HepG2 (cell line): ENCODE measurements at regions not wholly inside any gene's neighbourhood (a gene's known extent, or its start where the extent isn't known, plus 50 kb on each side); places are given as distances from the start of the nearest gene placed in this dataset.

ENCODE experiments used
- ATRX ChIP-seq: sonication (generic); formaldehyde crosslinking; IDR thresholded peaks from 2 replicates; pipeline ENCODE4 v1.4.0; 2020; ENCODE audit warnings: missing genetic modification reagents, borderline replicate concordance
- GATAD2A ChIP-seq: IDR thresholded peaks from 2 replicates; pipeline ENCODE4 v1.6.1; 2016
- MYNN ChIP-seq: sonication (generic); formaldehyde crosslinking; IDR thresholded peaks from 2 replicates; pipeline ENCODE4 v1.4.0; 2020; ENCODE audit warnings: mild to moderate bottlenecking, low read depth, missing genetic modification reagents
- POLR2A ChIP-seq, 2 experiments: IDR thresholded peaks; 2 replicates each; pipeline ENCODE4 v1.6.1; 2011; ENCODE audit warnings: low read depth in 2 of 2, low read length in 2 of 2, mild to moderate bottlenecking in 1 of 2, moderate library complexity in 1 of 2; ENCODE audit not compliant: insufficient read depth in 1 of 2
- ZBTB42 ChIP-seq: sonication (generic); formaldehyde crosslinking; IDR thresholded peaks from 2 replicates; pipeline ENCODE4 v1.5.0; 2020; ENCODE audit warnings: mild to moderate bottlenecking, missing genetic modification reagents
- TF ChIP-seq, protein P1 (sequence below): sonication (generic); formaldehyde crosslinking; IDR thresholded peaks from 2 replicates; pipeline ENCODE4 v1.4.0; 2020; ENCODE audit warnings: missing genetic modification reagents
- TF ChIP-seq, protein P2 (sequence below): sonication (generic); formaldehyde crosslinking; IDR thresholded peaks from 2 replicates; pipeline ENCODE4 v1.5.0; 2020; ENCODE audit warnings: mild to moderate bottlenecking, missing genetic modification reagents, moderate library complexity

DNA sequence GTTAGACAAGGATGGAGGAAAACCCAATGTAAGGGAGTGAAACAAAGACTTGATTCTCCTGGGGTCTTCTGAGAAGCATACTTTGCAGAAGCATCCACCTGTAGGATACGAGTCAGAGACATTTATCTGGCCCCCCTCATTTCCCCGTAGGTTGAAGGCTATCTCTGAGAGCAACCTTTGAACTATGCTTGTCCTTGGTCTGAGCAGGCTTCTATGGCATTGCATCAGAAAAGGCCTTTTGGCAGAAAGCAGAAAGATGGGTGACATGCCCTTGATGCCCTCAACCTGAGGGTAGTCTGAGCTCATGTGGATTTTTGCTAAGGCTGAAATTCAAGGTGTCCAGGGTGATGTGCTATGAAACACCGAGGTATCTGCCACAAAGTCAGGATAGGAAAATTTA is 131.6 kb upstream of the SGO1 start:
- TF ChIP-seq, protein P1, sequence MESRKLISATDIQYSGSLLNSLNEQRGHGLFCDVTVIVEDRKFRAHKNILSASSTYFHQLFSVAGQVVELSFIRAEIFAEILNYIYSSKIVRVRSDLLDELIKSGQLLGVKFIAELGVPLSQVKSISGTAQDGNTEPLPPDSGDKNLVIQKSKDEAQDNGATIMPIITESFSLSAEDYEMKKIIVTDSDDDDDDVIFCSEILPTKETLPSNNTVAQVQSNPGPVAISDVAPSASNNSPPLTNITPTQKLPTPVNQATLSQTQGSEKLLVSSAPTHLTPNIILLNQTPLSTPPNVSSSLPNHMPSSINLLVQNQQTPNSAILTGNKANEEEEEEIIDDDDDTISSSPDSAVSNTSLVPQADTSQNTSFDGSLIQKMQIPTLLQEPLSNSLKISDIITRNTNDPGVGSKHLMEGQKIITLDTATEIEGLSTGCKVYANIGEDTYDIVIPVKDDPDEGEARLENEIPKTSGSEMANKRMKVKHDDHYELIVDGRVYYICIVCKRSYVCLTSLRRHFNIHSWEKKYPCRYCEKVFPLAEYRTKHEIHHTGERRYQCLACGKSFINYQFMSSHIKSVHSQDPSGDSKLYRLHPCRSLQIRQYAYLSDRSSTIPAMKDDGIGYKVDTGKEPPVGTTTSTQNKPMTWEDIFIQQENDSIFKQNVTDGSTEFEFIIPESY (CRISPR knock-in tag), result no peak
- TF ChIP-seq ZBTB42 (CRISPR knock-in tag), result no peak
- TF ChIP-seq ATRX (CRISPR knock-in tag), result no peak
- peak; percentile 63; the same call in 1 of the 2 replicates for TF ChIP-seq GATAD2A
- no peak for TF ChIP-seq MYNN (CRISPR knock-in tag)
- TF ChIP-seq, protein P2, sequence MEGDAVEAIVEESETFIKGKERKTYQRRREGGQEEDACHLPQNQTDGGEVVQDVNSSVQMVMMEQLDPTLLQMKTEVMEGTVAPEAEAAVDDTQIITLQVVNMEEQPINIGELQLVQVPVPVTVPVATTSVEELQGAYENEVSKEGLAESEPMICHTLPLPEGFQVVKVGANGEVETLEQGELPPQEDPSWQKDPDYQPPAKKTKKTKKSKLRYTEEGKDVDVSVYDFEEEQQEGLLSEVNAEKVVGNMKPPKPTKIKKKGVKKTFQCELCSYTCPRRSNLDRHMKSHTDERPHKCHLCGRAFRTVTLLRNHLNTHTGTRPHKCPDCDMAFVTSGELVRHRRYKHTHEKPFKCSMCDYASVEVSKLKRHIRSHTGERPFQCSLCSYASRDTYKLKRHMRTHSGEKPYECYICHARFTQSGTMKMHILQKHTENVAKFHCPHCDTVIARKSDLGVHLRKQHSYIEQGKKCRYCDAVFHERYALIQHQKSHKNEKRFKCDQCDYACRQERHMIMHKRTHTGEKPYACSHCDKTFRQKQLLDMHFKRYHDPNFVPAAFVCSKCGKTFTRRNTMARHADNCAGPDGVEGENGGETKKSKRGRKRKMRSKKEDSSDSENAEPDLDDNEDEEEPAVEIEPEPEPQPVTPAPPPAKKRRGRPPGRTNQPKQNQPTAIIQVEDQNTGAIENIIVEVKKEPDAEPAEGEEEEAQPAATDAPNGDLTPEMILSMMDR (CRISPR knock-in tag), result no peak
- no peak for TF ChIP-seq POLR2A (IDR thresholded peaks at IDR 0.05; ENCODE audit: insufficient read depth in 1 of 2, low read depth in 2 of 2, low read length in 2 of 2)
